SK-N-SH (cell line): ENCODE measurements at regions not wholly inside any gene's neighbourhood (a gene's known extent, or its start where the extent isn't known, plus 50 kb on each side); places are given as distances from the start of the nearest gene placed in this dataset.

ENCODE experiments used
- EP300 ChIP-seq, 2 experiments: IDR thresholded peaks; 2 replicates each; pipeline versions ENCODE4 v1.4.0 to v1.6.1; 2012; ENCODE audit warnings: borderline replicate concordance in 1 of 2, low read depth in 1 of 2, low read length in 1 of 2
- EZH2phosphoT487 ChIP-seq: fragments of 200-600 bp; sonication (generic); IDR thresholded peaks from 2 replicates; pipeline ENCODE4 v1.6.1; 2017; ENCODE audit warnings: low read depth, mixed run types, mild to moderate bottlenecking, antibody characterized with exemption, moderate library complexity, borderline replicate concordance
- FOSL2 ChIP-seq: IDR thresholded peaks from 2 replicates; pipeline ENCODE4 v1.4.0; 2012; ENCODE audit warnings: low read depth, mild to moderate bottlenecking, moderate library complexity, borderline replicate concordance
- GATA2 ChIP-seq: sonication (generic); formaldehyde crosslinking; IDR thresholded peaks from 2 replicates; pipeline ENCODE4 v1.5.0; 2020; ENCODE audit warnings: mild to moderate bottlenecking, missing genetic modification reagents
- MAX ChIP-seq: IDR thresholded peaks from 2 replicates; pipeline ENCODE4 v1.4.0; 2012; ENCODE audit warnings: low read depth
- MXI1 ChIP-seq: IDR thresholded peaks from 2 replicates; pipeline ENCODE4 v1.6.1; 2012; ENCODE audit warnings: mild to moderate bottlenecking, low read depth, low read length, improper control_type of control experiment
- POLR2AphosphoS5 ChIP-seq: IDR thresholded peaks from 2 replicates; pipeline ENCODE4 v1.6.1; 2012; ENCODE audit warnings: low read depth, low read length
- REST ChIP-seq: IDR thresholded peaks from 2 replicates; pipeline ENCODE4 v1.6.1; 2012; ENCODE audit warnings: mild to moderate bottlenecking, low read depth, low read length, moderate library complexity
- RXRA ChIP-seq: IDR thresholded peaks from 2 replicates; pipeline ENCODE4 v1.4.0; 2012; ENCODE audit warnings: low read depth, mild to moderate bottlenecking, borderline replicate concordance
- YY1 ChIP-seq: IDR thresholded peaks from 2 replicates; pipeline ENCODE4 v1.4.0; 2012; ENCODE audit warnings: low read depth, mild to moderate bottlenecking
- TF ChIP-seq, protein P1 (sequence below): fragments of 150-350 bp; IDR thresholded peaks from 2 replicates; pipeline ENCODE4 v1.6.1; 2016; ENCODE audit warnings: mild to moderate bottlenecking, low read depth, low read length
- TF ChIP-seq, protein P2 (sequence below): fragments of 200-600 bp; sonication (generic); IDR thresholded peaks from 2 replicates; pipeline ENCODE4 v1.6.1; 2017; ENCODE audit warnings: antibody characterized with exemption, mild to moderate bottlenecking, moderate library complexity

DNA sequence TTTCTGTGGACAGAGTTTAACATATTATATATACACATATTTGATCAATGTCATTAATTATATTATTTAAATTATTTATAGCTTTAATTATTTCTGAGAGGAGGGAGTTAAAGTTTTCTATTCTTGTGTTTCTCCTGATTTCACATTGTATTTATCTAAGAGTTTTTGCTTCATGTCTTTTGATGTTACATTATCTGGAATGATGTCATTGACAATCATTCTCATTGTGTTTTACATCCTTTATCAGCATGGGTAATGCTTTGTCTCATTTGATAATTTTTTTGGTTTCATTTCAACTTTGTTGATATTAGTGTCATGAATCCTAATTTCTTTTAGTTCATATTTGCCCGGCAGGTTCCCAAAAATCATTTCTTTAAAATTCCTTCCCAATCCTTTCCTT lies 56.7 kb upstream of the TOX2 start:
- TF ChIP-seq, protein P1, sequence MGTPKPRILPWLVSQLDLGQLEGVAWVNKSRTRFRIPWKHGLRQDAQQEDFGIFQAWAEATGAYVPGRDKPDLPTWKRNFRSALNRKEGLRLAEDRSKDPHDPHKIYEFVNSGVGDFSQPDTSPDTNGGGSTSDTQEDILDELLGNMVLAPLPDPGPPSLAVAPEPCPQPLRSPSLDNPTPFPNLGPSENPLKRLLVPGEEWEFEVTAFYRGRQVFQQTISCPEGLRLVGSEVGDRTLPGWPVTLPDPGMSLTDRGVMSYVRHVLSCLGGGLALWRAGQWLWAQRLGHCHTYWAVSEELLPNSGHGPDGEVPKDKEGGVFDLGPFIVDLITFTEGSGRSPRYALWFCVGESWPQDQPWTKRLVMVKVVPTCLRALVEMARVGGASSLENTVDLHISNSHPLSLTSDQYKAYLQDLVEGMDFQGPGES, result no peak
- no peak for TF ChIP-seq EP300 (IDR thresholded peaks at IDR 0.05; ENCODE audit: borderline replicate concordance in 1 of 2, low read depth in 1 of 2, low read length in 1 of 2)
- TF ChIP-seq, protein P2, sequence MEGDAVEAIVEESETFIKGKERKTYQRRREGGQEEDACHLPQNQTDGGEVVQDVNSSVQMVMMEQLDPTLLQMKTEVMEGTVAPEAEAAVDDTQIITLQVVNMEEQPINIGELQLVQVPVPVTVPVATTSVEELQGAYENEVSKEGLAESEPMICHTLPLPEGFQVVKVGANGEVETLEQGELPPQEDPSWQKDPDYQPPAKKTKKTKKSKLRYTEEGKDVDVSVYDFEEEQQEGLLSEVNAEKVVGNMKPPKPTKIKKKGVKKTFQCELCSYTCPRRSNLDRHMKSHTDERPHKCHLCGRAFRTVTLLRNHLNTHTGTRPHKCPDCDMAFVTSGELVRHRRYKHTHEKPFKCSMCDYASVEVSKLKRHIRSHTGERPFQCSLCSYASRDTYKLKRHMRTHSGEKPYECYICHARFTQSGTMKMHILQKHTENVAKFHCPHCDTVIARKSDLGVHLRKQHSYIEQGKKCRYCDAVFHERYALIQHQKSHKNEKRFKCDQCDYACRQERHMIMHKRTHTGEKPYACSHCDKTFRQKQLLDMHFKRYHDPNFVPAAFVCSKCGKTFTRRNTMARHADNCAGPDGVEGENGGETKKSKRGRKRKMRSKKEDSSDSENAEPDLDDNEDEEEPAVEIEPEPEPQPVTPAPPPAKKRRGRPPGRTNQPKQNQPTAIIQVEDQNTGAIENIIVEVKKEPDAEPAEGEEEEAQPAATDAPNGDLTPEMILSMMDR, result no peak
- no peak for TF ChIP-seq MXI1
- TF ChIP-seq RXRA, result no peak
- TF ChIP-seq FOSL2, result no peak
- no peak for TF ChIP-seq POLR2AphosphoS5
- no peak for TF ChIP-seq GATA2 (CRISPR knock-in tag)
- no peak for TF ChIP-seq REST
- no peak for TF ChIP-seq YY1
- TF ChIP-seq MAX, result no peak
- no peak for TF ChIP-seq EZH2phosphoT487
